GM19397 (cell line): ENCODE measurements at regions not wholly inside any gene's neighbourhood (a gene's known extent, or its start where the extent isn't known, plus 50 kb on each side); places are given as distances from the start of the nearest gene placed in this dataset.

Source experiments
- ATAC-seq: cut with Tn5 transposase; IDR thresholded peaks from one replicate; pipeline ENCODE4 v1.9.1; 2021; ENCODE audit warnings: mild to moderate bottlenecking, moderate library complexity; ENCODE audit not compliant: unreplicated experiment

GRCh38 chr20:51163996-51164600 is 141.2 kb upstream of the KCNG1 start:
- no peak for ATAC-seq

GRCh38 chr20:51162015-51162414 is 139.1 kb upstream of the KCNG1 start:
- no peak for ATAC-seq

GRCh38 chr20:51160821-51161220 is 137.9 kb upstream of the KCNG1 start:
- ATAC-seq = no peak

GRCh38 chr20:51159981-51160380 is 137.1 kb upstream of the KCNG1 start:
- no peak for ATAC-seq

DNA sequence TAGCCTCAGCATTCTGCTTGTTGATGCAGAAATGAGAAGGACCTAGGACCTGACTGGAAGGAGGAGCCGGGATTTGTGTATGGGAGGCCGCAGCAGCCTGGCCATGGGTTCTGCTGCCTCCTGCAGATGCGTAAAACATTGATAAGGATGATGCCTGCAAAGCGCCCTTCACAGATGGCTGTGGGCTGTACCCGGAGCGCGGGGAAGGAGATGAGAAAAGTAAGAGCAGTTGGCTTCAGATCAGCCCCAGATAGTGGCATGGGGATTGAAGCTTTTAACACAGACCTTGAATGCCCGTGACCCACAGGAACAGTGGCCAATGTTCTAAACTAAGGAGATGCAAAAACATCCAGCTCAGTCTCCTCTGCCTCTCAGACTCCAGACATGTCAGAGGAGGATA is 136.4 kb upstream of the KCNG1 start:
- no peak for ATAC-seq

DNA sequence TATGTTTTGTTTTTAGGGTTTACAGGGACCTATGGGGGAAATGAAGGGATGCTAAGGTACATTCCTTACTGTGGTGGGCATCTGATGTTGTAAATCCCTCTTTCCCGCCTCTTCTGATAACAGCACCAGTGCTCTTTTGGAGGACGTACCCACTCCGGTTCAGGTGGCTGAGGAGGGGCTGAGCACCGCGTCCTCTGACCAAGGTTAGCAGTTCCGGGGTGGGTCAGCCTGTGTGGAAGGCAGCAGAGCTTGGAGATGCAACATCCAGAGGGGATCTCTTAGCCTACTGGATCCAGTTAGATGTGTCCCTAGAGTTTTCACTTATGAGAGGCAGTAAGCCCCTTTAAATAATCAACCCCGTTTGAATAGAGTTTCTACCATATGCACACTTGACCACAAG is 135.3 kb upstream of the KCNG1 start:
- ATAC-seq = no peak

DNA sequence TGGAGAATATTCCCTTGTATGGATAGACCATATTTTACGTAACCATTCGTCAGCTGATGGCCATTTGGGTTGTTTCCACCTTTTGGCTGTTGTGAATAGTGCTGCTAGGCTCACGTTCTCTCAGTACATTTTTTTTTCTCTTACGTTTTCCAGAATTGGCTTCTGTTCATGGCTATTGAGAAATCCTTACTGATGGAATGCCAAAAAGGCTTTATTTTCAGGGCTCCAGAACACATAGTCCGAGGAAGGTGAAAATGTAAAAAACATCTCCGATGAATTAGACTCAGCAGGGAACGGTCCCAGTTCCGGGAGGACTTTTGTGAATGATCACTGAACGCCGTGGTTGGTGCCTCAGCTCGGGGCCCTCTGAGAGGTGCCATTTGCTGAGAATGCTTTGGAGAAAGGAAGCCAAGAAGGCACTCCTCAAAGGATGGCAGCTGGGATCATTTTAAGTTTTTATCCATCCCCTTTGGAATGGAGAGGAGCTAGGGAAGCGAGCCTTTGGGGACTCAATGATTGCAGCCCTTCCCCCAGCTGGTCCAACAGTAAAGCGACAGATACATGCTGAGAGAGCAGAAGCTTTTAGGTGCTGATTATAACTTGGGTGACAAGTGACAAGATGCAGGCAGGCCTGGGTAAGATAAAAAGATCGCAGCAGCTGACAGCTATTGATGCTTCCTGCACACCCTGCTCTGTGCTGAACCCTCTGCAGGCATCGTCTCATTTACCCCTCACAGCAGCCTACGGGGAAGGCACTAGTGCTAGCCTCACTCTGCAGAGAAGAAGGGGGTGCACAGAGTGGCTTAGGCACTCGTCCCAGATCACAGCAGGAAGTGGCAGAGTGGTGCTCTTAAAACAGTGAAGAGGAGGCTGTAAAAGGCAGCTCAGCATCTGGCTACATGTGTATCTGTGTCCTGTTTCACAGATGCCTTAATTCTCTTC is 133.4 kb upstream of the KCNG1 start:
- ATAC-seq = no peak

DNA sequence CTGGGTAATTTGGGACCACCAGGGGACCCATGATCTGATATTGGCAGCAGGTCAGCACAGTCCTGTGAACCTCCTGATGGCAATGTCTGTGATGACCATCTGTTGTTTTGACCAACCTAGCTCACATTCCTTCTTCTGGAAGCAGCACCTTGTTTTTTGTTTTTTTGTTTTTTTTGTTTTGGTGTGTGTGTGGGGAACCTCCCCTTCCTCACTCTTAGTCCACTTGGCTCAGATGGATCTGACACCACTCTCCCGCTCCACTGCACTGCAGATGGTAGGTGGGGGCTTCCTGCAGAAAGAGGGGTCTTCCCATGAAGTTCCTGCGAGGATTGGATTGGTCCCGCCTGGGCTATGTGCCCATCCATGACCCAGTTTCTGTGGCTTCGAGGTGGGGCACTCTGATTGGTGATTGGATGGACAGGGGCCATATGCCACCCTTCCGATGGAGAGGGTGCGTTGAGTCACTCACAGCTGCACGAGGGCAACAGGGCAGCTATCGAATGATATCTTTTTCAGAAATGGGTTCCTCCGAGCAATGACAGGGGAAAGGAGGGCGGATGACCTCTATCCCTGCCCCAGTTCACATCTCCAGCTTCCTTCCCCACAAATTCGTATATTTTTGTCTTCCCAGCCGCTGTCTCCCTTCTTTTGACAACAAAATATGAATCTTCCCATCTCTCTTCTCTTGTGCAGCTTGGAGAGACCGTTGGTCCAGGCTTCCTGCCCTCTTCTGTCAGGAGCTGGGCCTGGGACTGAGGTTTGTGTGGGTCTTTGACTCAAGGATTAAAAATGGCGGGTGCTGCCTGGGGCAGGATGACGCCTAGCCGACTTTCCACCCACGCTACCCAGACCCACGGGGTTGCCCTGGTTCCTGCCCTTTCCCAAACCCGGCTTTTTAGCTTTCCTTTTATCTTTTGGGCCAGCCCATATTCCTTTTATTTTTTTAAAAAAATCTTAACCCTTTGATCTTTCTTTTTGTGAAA is 132.1 kb upstream of the KCNG1 start:
- no peak for ATAC-seq

DNA sequence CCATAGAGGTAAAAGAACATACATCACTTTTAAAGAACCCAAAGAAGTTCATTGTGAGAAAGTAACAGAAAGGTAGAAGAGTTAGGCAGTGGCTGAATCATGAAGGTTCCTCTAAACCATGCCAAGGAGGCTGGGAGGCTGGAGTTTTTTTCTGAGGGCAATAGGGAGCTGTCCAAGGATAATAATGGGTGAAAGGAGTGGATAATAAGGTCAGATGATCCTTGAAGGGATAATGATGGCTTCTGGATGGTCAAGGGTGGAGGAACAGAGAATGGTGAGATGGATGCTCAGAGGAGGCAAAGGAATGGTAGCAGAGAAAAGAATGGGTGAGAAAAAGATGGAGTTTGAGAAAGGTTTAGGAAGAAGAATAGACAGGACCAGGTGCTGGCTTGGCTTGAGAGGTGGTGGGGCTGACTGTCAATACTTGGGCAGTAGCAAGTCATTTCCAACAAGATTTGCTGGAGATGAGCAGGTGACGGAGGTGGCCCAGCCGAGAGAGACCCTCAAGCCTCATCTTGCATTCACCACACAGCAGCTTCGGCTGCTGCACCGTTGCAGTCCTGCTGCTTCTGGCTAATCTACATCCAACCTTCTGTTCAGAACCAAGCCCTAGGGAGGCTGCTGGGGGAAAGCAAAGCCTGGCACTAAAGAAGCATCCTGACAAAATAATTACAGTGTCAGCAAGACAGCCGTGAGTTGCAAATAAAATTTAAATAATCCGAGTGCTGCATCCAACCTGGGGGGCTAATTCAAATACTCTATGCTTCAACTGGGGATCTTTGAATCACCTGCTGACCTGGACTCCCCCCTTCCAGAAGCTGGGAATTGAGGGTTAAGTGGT is 131.2 kb upstream of the KCNG1 start:
- ATAC-seq = no peak

DNA sequence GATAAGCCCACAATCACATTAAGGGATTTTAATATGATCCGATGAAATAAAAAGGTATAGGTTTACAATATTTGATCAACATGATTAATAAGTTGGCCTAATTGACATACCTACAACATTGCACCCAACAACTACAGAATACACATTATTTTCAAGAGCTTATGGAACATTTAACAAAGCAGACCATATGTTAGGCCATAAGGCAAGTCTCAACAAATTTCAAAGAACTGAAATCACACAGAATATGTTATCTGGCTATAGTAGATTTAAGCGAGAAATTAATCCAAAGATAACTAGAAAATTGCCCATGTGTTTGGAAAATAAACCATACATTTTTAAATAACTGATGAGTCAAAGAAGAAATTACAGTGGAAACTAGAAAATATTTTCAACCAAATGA is 126.0 kb upstream of the KCNG1 start:
- ATAC-seq = no peak

DNA sequence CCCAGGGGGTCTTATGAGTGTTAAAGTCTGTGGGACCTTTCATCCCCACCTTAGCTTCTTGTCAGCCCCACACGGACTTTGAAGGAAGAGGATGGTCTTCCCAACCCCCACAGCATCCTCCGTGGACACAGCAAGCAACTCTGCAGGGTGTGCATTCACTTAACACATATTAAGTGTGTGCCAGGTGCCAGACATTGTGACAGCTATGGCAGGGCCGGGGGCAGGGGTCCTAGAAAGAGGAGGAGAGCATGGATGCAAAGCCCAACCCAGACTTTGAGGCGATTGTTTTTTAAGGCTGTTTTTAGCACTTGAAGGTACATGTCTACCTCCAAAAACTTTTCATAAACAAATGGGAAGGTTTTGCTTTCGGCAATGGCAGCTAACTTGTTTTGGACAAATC is 121.6 kb upstream of the KCNG1 start:
- ATAC-seq = no peak

GRCh38 chr20:51143652-51144051 is 120.7 kb upstream of the KCNG1 start:
- ATAC-seq = no peak

- ATAC-seq = no peak
Measured at GRCh38 chr20:51142448-51142847, 119.5 kb upstream of the KCNG1 start.

DNA sequence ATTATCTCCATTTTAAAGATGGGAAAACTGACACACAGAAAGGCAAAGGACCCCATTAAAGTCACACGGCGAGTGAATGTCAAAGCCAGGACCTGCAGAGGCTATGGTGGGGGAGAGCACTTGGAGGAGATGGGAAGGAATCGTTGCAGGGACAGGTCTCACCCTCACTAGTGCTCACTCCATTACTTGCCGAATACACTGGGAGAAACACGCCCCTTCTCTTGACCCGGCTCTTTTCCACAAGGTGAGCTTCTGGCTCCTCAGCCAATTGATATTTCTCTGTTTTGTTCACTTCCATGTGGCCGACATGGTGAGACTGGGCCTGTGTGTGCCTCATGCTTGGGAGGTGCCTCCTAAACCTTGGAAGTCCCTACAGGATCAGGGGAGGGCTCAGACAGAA is 117.8 kb upstream of the KCNG1 start:
- ATAC-seq = no peak

GRCh38 chr20:51139891-51140290 is 117.0 kb upstream of the KCNG1 start:
- ATAC-seq = no peak

DNA sequence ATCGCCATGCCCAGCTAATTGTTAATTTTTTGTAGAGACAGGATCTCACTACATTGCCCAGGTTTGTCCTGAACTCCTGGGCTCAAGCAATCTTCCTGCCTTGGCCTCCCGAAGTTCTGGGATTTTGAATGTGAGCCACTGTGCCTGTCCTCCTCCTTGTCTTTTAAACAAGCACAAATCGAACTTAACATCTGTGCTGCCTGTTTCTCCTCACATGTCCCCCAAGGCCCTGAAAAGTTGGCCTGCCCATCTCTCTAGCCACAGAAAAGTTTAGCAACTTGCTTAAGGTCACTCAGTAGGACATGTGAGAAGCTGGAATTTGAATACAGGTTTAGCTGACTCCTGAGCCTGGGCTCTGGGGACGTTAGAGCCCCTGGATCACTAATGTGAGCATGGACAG is 115.7 kb upstream of the KCNG1 start:
- no peak for ATAC-seq

DNA sequence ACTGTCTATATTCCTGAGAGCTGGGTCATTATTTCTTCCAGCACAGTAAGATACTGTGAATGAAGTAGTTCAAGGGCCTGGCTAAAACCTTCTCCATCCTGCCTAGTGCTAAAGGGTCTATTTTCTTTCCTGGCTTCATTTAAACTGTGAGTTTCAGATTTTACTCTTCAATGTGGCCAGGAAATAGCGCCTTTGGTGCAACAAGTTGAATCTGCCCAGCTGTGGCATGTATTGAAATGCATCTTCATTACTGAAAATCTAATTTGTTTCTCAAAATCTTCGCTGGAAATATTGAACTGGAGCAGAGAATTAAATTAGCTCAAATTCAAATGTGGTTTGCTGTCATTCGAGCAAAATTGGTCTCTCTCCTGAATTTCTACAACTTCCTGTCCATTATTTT is 114.6 kb upstream of the KCNG1 start:
- ATAC-seq = no peak

DNA sequence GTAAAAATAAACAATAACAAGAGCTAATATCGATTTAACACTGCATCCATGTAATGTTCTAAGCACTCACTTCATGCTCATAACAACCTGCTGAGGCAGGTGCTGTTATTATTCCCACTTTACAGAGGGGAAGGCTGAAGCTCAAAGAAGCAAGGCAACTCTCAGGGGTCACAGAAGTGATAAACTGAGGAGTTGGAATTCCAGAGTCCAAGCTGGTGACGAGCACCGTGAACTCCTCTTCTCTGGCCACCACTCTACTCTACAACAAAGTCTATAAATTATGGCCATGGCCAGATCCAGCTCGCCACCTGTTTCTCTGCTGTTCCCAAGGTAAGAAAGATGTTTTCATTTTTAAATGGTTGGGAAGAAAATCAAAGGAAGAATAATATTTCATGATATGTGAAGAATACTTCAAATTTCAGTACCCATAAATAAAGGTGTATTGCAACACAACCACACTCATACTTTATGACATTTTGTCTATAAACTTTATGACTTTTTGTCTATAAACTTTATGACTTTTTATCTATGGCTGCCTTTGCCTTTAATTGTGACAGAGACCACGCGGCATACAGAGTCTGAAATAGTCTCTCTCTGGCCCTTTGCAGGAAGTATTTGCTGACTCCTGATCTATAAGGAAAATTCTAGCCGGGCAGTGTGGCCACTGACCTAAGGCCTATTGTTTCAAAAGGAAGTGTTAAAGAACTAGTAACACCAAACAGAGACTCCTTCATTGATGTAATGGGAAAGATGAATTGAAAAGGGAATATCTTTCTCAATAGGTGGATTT is 113.2 kb upstream of the KCNG1 start:
- ATAC-seq = no peak

DNA sequence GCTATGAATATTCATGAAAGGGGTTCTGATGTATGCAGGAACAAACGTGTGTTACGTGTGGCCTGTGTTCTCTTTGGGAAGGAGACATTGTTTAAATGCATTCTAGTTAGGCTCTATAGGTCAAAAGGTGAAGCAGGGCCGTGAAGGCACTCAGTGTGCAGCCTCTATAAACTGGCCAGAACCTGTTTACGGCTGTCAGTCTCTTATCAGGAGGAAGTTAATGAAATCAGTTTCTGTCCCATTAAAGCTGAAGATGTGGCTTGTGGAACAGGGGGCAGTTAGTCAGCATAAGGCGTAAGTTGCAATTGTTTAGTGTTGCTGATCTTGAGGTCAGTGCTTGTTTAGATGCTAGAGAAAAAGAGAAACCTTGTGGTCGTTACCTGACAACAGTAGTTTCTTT is 111.5 kb upstream of the KCNG1 start:
- ATAC-seq = no peak

GRCh38 chr20:51132279-51132678 is 109.4 kb upstream of the KCNG1 start:
- ATAC-seq = no peak
